SU-DHL-6 (cell line): ENCODE measurements at regions not wholly inside any gene's neighbourhood (a gene's known extent, or its start where the extent isn't known, plus 50 kb on each side); places are given as distances from the start of the nearest gene placed in this dataset.

Experiments used
- H2AFZ ChIP-seq: fragments of 200-600 bp; sonication (generic); 2 replicates; pipeline ENCODE4 v1.6.1; 2014; ENCODE audit warnings: low read depth, mild to moderate bottlenecking, moderate library complexity, mixed read lengths, antibody characterized with exemption, low read length; ENCODE audit not compliant: severe bottlenecking
- H3F3A ChIP-seq: fragments of 200-600 bp; shearing (Covaris generic); 2 replicates; pipeline ENCODE4 v1.6.0; 2016; ENCODE audit warnings: antibody characterized with exemption, mild to moderate bottlenecking; ENCODE audit not compliant: insufficient read depth
- H3K27ac ChIP-seq: fragments of 200-600 bp; sonication (generic); 2 replicates; pipeline ENCODE4 v1.5.1; 2016; ENCODE audit warnings: low read depth, mild to moderate bottlenecking, low read length, moderate library complexity, mixed read lengths
- H3K27me3 ChIP-seq: fragments of 200-600 bp; sonication (generic), shearing (Covaris generic); 2 replicates; pipeline ENCODE4 v1.6.0; 2014; ENCODE audit warnings: mild to moderate bottlenecking, low read length
- H3K36me3 ChIP-seq: fragments of 200-600 bp; sonication (generic); 2 replicates; pipeline ENCODE4 v1.6.1; 2014; ENCODE audit warnings: mild to moderate bottlenecking, low read length, mixed read lengths
- H3K4me2 ChIP-seq: fragments of 300-600, 200-600 bp; shearing (Covaris generic), sonication (generic); 2 replicates; pipeline ENCODE4 v1.6.0; 2014; ENCODE audit warnings: low read length, low read depth, mild to moderate bottlenecking; ENCODE audit not compliant: poor library complexity, severe bottlenecking
- H3K4me3 ChIP-seq: fragments of 200-600 bp; sonication (generic); 2 replicates; pipeline ENCODE4 v1.5.1; 2014; ENCODE audit warnings: antibody characterized with exemption, low read length, mild to moderate bottlenecking, mixed read lengths; ENCODE audit not compliant: insufficient read depth, poor library complexity, severe bottlenecking
- H3K79me2 ChIP-seq: fragments of 200-600 bp; sonication (generic); 2 replicates; pipeline ENCODE4 v1.6.1; 2014; ENCODE audit warnings: mild to moderate bottlenecking, low read length, moderate library complexity; ENCODE audit not compliant: insufficient read depth
- H3K9ac ChIP-seq: fragments of 200-600 bp; sonication (generic); 2 replicates; pipeline ENCODE4 v1.7.0; 2014; ENCODE audit warnings: mild to moderate bottlenecking, low read length
- H3K9me2 ChIP-seq: fragments of 200-600 bp; sonication (generic); replicated peaks from 2 replicates; pipeline ENCODE4 v1.6.1; 2014; ENCODE audit warnings: low read length; ENCODE audit not compliant: insufficient read depth
- H3K9me3 ChIP-seq: fragments of 200-600 bp; sonication (generic); 2 replicates; pipeline ENCODE4 v1.6.1; 2014; ENCODE audit warnings: low read length, mixed read lengths; ENCODE audit not compliant: insufficient read depth
- H4K20me1 ChIP-seq: fragments of 200-600 bp; sonication (generic); 2 replicates; pipeline ENCODE4 v1.6.1; 2014; ENCODE audit warnings: low read depth, mild to moderate bottlenecking, antibody characterized with exemption, low read length, moderate library complexity, mixed read lengths
- CTCF ChIP-seq: fragments of 200-600 bp; sonication (generic); IDR thresholded peaks from one replicate; pipeline ENCODE4 v1.5.1; 2017; ENCODE audit warnings: antibody characterized with exemption, mild to moderate bottlenecking, low read length, moderate library complexity; ENCODE audit not compliant: insufficient read depth, poor library complexity, severe bottlenecking
- EZH2phosphoT487 ChIP-seq: fragments of 200-600 bp; sonication (generic), shearing (Covaris generic); conservative IDR thresholded peaks from 2 replicates; pipeline ENCODE4 v1.6.1; 2018; ENCODE audit warnings: mild to moderate bottlenecking, antibody characterized with exemption, low read length, moderate library complexity, mixed read lengths

GRCh38 chr17:15009087-15009486, 256.0 kb downstream of the PMP22 start:
- no peaks in the 10 kb centered on the region for H3K27me3 ChIP-seq
- no peaks in the 10 kb centered on the region for H3F3A ChIP-seq
- no peaks in the 10 kb centered on the region for H3K36me3 ChIP-seq
- H3K4me2 ChIP-seq: no peak overlapping the region
- no peak overlapping the region for H3K27ac ChIP-seq
- no peak overlapping the region for H2AFZ ChIP-seq
- no peaks in the 10 kb centered on the region for H3K79me2 ChIP-seq
- no peak overlapping the region for H3K4me3 ChIP-seq
- no peaks in the 10 kb centered on the region for H3K9me2 ChIP-seq
- no peak for TF ChIP-seq EZH2phosphoT487
- H4K20me1 ChIP-seq: no peaks in the 10 kb centered on the region
- H3K9ac ChIP-seq: no peak overlapping the region
- no peaks in the 10 kb centered on the region for H3K9me3 ChIP-seq

GRCh38 chr17:15007147-15007553, 258.0 kb downstream of the PMP22 start:
- no peak overlapping the region for H3K27ac ChIP-seq
- no peaks in the 10 kb centered on the region for H3K79me2 ChIP-seq
- no peaks in the 10 kb centered on the region for H3K36me3 ChIP-seq
- H3K9me2 ChIP-seq: no peaks in the 10 kb centered on the region
- no peaks in the 10 kb centered on the region for H3K27me3 ChIP-seq
- H3K9me3 ChIP-seq: no peaks in the 10 kb centered on the region
- no peak overlapping the region for H3K4me3 ChIP-seq
- no peak overlapping the region for H3K4me2 ChIP-seq
- no peaks in the 10 kb centered on the region for H3F3A ChIP-seq
- no peak overlapping the region for H3K9ac ChIP-seq
- no peak overlapping the region for H2AFZ ChIP-seq
- no peak for TF ChIP-seq CTCF
- H4K20me1 ChIP-seq: no peaks in the 10 kb centered on the region

GRCh38 chr17:15006421-15007128, 258.6 kb downstream of the PMP22 start:
- Histone ChIP-seq H3K4me2 (no peak overlapping the region), H3K9ac (no peak overlapping the region), H3K9me2 (no peaks in the 10 kb centered on the region), H4K20me1 (no peaks in the 10 kb centered on the region), H3K4me3 (no peak overlapping the region), H3F3A (no peaks in the 10 kb centered on the region), H3K36me3 (no peaks in the 10 kb centered on the region), H3K27ac (no peak overlapping the region), H3K9me3 (no peaks in the 10 kb centered on the region), H2AFZ (no peak overlapping the region), H3K79me2 (no peaks in the 10 kb centered on the region), H3K27me3 (no peaks in the 10 kb centered on the region)
- TF ChIP-seq CTCF: no peak
- TF ChIP-seq EZH2phosphoT487: no peak

- Histone ChIP-seq H2AFZ (no peak overlapping the region), H3K79me2 (no peaks in the 10 kb centered on the region), H4K20me1 (no peaks in the 10 kb centered on the region), H3K4me2 (no peak overlapping the region), H3F3A (no peaks in the 10 kb centered on the region), H3K27me3 (no peaks in the 10 kb centered on the region), H3K4me3 (no peak overlapping the region), H3K27ac (no peak overlapping the region), H3K9me2 (no peaks in the 10 kb centered on the region), H3K9me3 (no peaks in the 10 kb centered on the region), H3K9ac (no peak overlapping the region), H3K36me3 (no peaks in the 10 kb centered on the region)
- TF ChIP-seq EZH2phosphoT487: no peak
- no peak for TF ChIP-seq CTCF
Measured at GRCh38 chr17:15000661-15001060, 264.5 kb downstream of the PMP22 start.
